LNCaP clone FGC (cell line): ENCODE measurements at regions not wholly inside any gene's neighbourhood (a gene's known extent, or its start where the extent isn't known, plus 50 kb on each side); places are given as distances from the start of the nearest gene placed in this dataset.

Experiments used
- DNase-seq: peaks from one replicate; pipeline ENCODE4 v3.0.0-alpha.2; 2011; ENCODE audit warnings: low read depth
- H3K4me3 ChIP-seq: 2 replicates; pipeline ENCODE4 v1.5.1; 2011; ENCODE audit warnings: mild to moderate bottlenecking, low read depth, low read length, control low read depth
- CTCF ChIP-seq: IDR thresholded peaks from 2 replicates; pipeline ENCODE4 v1.5.1; 2012; ENCODE audit warnings: mild to moderate bottlenecking; ENCODE audit not compliant: control insufficient read depth, insufficient read depth; ENCODE audit errors: extremely low read depth

GRCh38 chr4:129863206-129863605, 767.3 kb downstream of the C4orf33 start:
- TF ChIP-seq CTCF, result no peak
- no peak overlapping the region for H3K4me3 ChIP-seq
- DNase-seq, result no peak

GRCh38 chr4:129883996-129884395, 788.0 kb downstream of the C4orf33 start:
- no peak for DNase-seq

GRCh38 chr4:129897111-129897510, 801.2 kb downstream of the C4orf33 start:
- no peak for TF ChIP-seq CTCF
- DNase-seq, result no peak
- no peak overlapping the region for H3K4me3 ChIP-seq

More at GRCh38 chr4:129883996-129884395, 788.0 kb downstream of the C4orf33 start:
- TF ChIP-seq CTCF, result no peak
- no peak overlapping the region for H3K4me3 ChIP-seq

DNA sequence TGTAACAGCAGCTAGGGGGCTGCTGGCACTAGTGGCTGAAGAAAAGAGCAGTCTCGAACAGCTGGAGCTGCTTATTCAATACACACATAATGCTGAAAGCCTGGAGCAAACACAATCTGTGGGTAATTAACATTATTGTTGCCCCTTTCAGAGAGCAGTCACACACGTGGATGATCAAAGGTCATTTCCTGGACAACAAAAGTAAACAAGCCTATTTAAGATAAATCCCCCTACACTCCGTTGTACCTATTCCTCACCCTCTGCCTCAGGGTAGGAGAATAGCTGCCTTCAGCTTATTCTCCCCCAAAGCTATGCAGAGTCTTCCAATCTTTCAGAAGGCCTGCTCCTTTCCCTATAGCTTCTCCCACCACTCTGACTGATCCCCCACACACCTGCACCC, 803.9 kb downstream of the C4orf33 start:
- no peak for TF ChIP-seq CTCF
- DNase-seq, result no peak
- H3K4me3 ChIP-seq, result no peak overlapping the region

DNA sequence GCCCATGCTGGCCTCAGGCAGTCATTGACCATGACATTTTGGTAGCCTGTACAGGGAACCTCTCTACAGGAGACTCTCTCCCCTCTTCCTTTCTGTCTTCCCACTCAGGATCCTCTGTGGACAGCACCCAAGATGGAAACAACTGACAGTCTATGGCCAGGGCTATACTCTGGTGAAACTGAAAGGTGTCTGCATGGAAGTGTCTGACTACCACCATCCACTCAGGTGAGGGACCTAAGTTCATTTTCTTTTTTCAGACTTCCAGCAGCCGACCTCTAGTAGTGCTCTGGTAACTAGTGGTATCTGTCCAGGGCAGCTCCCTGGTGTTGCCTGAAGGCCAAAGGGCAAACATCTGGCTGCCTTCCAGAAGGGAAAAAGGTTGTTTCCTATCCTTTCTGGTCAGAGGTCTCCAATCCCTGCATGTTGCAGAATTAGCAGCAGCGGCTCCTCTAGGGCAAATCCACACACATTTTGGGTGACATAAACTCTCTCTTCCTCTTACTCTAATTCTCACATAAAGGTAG, 804.5 kb downstream of the C4orf33 start:
- no peak overlapping the region for H3K4me3 ChIP-seq
- no peak for TF ChIP-seq CTCF
- no peak for DNase-seq

DNA sequence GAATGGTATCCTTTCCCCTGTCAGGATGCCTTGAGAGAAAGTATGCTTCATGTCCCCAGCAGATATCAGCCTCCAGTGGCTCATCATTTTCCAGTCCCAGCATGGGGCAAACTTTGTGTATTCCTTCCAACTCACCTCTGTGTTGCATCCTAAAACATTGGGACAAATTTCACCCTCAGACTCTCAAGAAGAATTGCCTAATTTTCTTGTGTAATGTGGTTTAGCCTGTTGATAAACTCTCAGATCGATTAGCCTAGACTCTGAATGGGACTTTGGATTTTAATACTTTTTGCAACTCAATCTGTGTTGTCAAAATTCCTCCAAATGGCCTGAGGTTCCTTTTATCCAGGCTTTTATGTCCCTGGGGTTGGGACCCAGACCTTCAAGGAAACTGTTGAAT, 805.3 kb downstream of the C4orf33 start:
- TF ChIP-seq CTCF, result no peak
- H3K4me3 ChIP-seq, result no peak overlapping the region
- no peak for DNase-seq

DNA sequence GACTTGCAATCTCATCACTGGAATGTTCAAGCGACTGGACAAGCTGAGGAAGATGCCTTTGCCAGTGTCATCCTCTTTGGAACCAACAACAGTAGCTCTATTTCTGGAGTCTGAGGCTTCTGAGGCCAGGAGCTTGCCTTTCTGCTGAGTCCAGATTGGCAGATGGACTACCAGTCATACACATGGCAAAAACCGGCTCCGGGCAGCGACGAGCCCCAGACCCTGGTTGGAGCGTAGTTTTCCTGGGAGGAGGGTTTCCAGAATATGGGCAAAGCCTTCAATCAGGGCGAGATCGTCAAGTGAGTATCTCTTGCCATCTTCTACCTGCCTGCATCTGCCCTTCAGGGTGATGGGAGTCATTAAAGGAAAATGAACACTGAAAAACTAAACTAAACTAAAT, 807.9 kb downstream of the C4orf33 start:
- no peak overlapping the region for H3K4me3 ChIP-seq
- DNase-seq, result no peak
- no peak for TF ChIP-seq CTCF
